Thyroid gland (tissue), 4 donors: ENCODE measurements at regions not wholly inside any gene's neighbourhood (a gene's known extent, or its start where the extent isn't known, plus 50 kb on each side); places are given as distances from the start of the nearest gene placed in this dataset.

Experiments used
- CTCF ChIP-seq, 6 experiments: fragments of 200-600 bp in 3 of 6; fragments of 450-650 bp in 3 of 6; sonication (generic) in 3 of 6; IDR thresholded peaks; one replicate each; pipeline ENCODE4 v1.5.1; 2016 to 2019; ENCODE audit warnings: antibody characterized with exemption in 6 of 6, mild to moderate bottlenecking in 2 of 6, inconsistent platforms in 1 of 6, moderate library complexity in 1 of 6
- POLR2A ChIP-seq, 2 donors: fragments of 450-650 bp; IDR thresholded peaks; one replicate each; pipeline ENCODE4 v1.6.1; 2017; ENCODE audit warnings: antibody characterized with exemption in 2 of 2, mild to moderate bottlenecking in 2 of 2, moderate library complexity in 1 of 2

GRCh38 chr14:56487090-56487667 lies 92.4 kb upstream of the TMEM260 start:
- TF ChIP-seq CTCF (IDR thresholded peaks at IDR 0.05) (peak in 2 of 6 experiments; percentile 23 to 26), POLR2A (IDR thresholded peaks at IDR 0.05) (no peak)
